CD4-positive, alpha-beta T cell treated with Interleukin-10 for 1 hour (primary cell): ENCODE measurements at regions not wholly inside any gene's neighbourhood (a gene's known extent, or its start where the extent isn't known, plus 50 kb on each side); places are given as distances from the start of the nearest gene placed in this dataset.

Experiments used
- DNase-seq: peaks from one replicate; pipeline ENCODE4 v3.0.0-alpha.2; 2020

DNA sequence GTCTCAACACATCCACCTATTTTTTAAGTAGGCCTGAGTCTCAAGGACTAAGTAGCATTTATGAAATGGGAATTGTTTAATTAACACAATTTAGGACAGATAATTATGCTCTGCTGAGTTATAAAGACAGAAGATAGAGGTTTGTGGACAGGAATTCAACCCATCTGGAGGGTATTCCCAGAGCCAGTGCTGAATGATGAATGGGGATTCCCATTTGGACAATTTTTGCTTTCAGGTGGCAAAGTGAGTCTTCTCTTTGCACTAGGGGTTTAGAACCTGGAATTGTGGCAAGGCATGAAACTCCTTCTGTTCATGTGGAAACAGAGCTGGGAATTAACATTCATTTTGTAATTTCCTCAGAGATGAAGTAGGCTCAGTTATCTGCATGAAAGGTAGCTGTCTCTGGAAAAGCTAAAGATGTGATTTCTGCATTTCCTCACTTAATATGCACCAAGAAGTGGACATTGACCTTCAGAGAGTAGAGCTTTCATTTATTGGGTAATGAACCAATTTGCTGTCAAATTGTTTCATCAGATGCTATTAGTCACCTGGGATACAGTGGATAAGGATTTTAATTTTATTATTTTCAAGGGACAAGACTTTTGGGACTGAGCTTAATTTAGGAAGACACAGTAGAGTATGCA is 212.1 kb upstream of the NRXN1 start:
- no peak for DNase-seq

DNA sequence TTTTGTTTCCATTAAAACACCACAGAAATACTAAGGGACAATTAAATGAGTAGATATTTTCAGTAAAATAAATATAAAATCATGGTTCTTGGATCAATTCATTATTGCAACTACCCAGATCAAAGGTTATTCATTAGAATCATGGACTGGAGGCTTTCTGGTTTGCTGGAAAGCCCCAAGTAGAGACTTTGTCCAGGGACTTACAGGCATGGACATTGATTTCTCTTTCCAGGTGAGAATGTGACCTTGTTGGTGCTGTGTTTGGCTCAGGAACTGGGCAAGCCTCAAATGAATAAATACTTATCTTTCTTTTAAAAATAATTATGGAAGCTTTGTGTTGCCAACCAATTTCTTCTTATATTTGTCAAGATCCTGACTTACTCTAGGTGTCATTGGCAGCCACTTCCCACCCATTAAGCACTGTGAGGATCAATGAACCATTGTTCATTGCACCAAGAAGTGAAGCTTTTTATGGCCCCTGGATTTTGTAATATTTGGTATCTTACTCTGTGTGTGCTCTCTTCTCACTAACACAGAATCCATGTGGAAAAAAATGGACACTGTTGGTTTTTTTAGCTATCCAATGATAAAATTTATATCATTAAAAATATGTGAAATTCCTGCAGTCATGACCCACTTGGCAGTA is 205.8 kb upstream of the NRXN1 start:
- DNase-seq = no peak

DNA sequence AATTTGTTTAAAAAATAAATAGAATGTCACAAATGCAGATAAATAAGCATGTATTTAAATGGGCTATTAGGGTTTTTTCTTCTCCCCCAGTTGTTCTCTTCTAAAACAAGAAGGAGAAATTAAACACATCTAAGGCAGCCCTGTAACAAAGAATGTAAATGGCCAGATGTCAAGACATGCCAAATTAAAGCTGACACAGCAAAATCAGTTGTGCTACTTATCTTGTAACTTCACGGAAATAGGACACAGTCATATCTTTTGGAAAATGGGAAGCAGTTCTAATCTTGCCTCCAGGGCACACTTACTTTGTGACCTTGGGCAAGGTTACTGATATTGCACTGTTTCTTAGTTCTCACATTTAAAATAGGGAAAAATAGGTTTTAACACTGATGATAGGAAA is 200.1 kb upstream of the NRXN1 start:
- no peak for DNase-seq

DNA sequence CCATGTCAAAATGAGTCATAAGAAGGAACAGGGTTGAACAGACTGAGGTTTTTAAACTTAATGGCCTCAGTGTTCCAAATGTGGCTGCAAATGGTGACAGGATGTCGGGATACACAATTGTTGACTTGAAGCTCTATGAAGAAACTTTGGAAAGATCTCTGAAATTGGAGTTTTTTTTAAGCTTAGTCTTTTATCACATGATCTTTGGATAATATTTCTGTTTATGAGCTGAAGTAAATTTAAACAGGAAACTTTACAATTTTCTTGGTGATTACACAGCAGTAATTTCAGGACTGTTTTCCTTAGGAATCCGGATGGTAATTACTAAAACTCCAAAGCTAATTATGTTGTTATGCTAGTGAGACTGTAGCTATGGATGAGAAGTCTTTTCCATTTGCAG is 199.1 kb upstream of the NRXN1 start:
- DNase-seq = no peak

DNA sequence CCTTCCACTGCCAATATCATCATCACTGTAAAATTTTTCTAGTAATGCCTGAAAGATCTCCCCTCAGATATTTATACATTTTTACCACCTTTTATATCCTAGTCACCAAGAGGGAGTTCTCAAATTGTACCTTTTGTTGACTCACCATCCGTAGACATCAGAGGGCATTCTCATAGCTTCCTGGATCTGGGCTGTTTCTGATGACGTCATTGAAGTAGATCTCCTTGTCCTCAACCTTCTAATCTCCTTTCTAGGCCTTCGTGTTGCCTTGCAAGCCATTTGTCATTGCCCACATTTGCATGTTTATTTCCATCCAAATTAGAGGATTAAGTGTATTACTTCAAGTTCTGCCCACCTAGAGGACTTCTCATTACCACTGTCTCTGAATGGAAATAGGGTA is 193.4 kb upstream of the NRXN1 start:
- DNase-seq = no peak

DNA sequence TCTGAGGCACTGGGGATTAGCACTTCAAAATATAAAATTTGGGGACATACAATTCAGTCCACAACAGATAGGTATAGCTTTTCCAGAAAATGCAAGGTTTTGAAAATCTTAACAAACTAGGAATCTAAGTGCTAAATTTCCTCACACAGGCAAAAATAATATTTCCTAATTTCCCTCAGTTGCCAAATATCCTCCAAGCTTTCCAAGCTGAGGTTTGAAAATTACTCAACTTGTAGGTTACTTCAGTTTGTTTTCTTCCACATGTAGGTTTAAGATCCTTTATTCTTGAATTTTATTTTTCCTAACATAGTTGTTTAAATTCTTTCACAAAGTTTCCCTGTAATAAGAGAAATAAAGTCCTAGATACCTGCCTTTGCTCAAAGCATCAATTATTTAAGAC is 192.9 kb upstream of the NRXN1 start:
- no peak for DNase-seq

DNA sequence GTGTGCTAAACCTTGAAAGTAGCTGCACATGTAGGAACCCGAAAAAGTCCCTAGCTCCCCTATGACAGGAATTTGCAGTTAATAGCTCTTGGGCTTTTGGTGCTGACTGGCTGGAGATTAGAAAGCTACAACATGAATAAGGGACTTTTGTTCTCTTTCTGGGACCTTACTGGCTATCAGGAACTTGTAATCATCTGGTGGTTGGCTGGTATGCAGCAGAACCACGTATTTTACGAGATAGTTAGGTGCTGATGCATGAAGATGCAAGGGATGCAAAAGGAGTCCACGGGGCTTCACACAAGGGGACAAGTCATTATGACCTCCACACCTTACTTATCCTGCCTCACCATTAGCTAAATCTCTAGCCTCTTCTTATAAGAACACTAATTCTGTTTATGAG is 190.2 kb upstream of the NRXN1 start:
- DNase-seq = no peak

DNA sequence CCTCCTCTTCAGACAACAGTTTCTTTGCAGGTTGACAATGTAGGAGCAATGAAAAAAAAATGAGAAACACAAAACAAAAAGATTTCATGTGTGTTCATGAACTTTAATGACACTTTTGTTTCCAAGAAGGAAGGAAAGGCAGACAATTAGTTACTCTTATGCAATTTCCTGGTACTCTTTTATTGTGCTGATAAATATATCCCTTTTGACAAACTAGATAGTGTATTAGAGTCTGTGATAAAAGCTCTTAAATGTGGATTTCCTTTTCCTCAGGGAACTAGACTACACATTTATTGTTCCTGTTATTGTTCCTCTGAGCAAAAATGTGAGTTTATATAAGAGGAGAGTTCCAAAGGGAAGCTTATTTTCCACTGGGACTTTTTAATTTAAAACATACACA is 188.7 kb upstream of the NRXN1 start:
- DNase-seq = no peak

DNA sequence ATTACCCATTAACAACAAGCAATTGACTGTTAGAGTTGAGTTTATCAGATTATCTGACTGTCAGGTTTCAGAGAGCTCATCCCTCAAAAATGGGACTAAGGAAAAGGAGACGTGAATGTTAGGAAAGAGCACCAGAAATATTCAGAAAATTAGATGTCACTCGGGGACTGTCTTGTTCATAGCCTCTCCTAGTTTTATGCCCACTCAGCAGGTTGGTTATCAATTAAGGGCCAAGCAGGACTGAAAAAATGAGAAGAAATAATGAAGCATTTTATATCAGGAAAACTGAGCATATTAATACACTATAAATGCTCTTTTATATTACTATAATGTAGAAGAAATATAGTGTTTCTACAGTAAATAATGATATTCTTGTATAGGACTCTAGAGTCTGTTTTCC is 188.1 kb upstream of the NRXN1 start:
- no peak for DNase-seq

DNA sequence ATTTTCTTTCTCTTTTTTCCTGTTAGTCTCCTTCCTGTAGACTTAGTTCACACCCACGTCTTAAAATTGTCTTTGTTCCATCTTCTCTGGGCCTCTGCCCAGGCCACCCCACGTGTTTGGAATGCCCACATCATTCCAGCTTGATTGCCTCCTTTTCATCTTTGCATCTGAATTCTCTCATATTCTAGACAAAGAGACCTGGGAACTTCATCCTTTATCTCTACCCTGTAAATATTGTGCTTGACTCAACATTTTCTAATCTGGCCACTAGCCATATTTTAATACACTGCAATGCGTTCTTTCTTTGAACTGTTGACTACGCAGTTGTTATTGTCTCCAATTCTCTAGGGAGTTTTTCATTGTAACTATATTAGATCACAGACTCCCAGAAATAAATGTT is 187.5 kb upstream of the NRXN1 start:
- no peak for DNase-seq

DNA sequence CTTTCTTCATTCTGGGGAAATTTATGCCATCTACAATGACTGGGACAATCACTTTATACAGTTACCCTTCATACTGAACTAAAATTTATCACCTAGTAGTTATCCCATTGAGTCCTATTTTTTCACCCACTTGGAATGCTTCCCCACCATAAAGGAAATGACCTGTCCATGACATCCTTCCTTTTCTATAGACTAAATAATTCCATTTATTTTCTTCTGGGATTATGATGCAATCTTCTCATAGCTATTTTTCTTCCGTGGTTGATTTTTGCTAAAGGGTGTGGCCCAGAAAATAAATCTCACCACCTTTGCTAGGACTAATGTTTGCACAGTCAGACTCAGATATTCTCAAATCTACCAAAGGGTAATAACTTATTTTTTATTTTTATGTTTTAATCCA is 186.1 kb upstream of the NRXN1 start:
- no peak for DNase-seq

DNA sequence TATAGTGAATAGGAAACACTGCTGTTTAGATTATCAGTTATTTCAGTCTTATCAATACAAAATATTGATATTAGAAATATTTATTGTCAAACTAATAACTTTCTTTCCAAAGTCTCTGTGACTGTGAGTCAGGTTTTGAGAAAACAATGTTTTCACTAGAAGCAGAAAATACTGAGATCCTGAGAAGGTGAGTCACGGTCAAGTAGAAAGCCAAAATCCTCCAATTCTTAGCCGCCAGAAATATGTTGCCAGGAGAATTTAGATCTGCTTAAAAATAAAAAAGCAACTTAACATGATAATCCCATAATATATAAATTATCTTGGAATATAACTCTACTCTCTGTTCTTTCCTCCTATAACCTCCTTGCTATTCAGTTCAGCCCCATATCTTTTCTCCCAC is 181.9 kb upstream of the NRXN1 start:
- no peak for DNase-seq

DNA sequence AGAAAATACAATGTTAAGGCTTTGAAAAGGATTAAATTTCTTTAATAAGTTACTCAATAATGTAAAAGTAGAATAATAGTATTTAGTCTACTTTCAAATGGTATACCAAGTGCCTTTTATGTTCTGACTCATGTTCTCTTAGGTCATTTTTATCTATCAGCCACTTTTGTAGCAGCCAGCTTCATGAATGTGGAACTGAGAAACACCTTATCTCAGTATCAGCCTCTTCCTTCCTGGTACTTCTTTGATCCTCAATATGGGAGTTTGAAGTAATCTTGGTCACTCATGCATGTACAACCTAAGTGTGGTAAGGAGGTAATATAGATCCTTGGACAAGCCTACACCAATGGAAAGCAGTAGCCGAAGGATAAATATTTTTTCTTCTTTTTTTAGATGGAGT is 180.4 kb upstream of the NRXN1 start:
- DNase-seq = no peak

DNA sequence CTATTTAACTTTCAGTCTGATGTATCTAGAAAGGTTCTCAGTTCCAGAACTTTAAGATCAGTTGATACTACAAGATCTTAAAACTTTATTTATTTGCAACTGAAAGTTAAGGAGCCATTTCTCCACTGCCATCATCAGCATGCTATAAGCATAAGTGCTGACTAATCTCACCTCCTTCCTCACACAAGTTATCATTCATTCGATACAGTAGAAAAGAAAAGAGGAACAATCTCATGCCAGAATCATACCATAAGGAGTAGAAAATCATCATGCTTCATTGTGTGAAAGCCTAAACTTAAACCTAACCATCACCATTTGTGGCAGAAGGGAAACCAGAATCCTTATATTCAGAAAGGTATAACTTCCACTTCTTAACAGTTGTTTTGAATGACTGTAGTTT is 176.6 kb upstream of the NRXN1 start:
- DNase-seq = no peak

DNA sequence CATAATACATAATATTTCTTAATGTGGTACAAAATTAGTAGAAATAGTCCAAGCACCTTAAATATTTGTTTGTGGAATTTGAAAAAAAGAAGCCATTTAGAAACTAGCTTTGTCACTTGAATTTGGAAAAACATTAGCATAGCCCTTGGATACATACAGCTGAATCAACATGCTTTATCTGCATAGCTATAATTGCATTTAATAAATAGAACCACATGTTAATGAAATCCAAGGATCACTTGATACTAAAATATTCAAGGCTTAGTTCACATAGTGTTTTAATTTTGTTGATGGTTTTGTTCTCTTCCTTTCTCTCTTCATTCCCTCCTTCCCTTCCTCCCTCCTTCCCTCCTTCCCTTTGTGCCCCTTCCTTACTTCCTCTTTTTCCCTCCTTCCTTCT is 169.4 kb upstream of the NRXN1 start:
- DNase-seq = no peak

DNA sequence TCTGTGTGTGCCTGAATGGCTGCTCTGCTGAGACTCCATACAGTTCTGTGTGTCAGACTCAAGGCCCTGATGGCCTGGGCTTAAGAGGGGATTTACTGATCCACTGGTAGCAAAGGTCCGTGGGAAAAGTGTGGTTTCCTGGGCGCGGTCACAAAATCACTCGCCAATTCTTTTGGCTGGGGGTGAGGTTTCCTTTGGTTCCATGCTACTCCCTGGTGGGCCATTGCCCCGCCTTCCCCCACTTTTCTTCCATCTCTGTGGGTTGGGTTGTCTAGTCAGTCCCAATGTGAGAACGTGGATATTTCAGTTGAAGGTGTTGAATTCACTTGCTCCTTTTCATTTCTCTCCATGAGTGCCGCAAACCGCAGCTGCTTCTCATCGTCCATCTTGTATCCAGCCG is 162.7 kb upstream of the NRXN1 start:
- no peak for DNase-seq

DNA sequence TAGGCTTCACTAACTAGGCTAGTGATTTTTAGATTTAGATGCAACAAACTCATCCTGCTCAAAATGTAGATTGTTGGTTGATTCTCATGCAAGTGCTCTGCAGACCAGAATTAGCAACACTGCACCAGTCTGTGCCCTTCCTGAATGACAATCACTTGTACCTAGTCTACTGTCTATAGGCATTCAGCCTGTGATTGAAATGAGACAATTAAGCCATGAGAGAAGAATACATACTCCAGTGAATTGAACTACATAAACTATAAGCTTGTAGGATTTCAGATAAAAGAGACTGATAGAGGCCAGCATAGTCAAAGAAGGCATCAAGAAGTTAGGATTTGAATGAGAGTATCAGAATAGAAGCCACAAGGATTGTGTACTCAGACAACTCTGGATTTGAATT is 138.3 kb upstream of the NRXN1 start:
- DNase-seq = no peak

DNA sequence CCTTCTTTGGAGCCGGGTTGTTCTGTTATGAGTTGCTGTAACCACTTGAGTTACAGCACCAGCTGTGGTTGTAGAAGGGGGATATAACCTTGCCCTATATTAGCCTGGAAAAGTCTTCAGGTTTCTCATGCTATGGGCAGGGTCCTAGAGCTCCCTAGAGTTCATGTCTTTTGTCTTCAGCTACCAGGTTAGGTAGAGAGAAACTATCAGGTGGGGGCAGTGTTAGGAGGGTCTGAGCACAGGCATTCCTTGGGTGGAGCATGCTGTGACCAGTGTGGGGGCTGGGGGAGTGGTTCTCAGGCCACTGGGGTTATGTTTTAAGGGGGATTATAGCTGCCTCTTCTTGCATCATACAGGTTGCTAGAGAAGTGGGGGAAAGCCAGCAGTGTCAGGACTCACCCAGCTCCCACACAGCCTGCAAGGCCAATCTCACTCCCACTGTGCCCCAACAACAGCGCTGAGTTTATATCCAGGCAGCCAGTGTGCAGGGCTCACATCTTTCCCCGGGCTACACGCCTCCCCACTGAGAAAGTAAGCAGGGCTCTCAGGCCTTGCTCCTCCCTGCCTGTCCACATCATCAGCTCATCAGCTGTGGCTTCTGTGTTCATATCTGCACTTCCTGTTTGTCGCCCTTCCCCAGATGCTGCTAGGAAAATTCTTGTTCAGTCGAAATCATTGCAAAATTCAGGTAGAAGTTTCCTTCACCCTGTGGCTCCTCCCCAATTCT is 133.8 kb upstream of the NRXN1 start:
- DNase-seq = no peak

DNA sequence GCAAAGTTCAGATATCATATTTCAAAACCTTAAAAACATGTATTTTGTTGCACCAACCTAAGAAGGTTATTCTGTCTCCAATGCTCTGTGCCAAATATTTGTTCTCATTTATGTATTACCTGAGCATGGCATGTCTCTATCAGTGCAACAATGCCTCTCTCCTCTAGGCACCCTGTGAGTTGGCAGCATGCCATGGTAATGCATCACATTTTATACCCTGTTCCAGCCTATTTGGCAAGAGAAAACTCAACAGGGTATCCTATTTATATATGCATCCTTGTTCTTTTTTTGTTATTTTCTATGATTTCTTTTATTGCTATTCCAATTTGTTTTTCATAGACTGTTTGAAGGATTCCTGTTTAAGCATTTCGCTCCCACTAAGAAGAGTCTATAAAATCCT is 126.3 kb upstream of the NRXN1 start:
- no peak for DNase-seq

DNA sequence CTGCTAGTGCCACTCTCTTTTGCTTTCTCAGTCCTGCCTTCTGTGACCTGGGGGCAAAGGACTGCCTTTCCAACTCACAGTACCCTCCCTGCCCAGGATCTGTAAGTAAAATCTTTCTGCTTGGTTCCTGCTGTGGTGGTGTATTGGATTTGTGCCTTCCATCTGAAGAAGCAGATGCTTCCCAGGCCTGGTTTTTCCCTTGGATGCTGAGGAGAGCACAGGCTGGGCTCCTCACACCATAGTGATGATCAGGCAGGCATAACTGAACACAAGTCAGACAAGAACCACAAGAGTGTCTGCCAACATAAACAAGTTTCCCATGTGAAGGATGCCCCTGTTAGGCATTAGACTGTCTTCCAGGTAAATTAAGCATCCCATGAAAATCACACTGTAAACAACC is 121.3 kb upstream of the NRXN1 start:
- no peak for DNase-seq

DNA sequence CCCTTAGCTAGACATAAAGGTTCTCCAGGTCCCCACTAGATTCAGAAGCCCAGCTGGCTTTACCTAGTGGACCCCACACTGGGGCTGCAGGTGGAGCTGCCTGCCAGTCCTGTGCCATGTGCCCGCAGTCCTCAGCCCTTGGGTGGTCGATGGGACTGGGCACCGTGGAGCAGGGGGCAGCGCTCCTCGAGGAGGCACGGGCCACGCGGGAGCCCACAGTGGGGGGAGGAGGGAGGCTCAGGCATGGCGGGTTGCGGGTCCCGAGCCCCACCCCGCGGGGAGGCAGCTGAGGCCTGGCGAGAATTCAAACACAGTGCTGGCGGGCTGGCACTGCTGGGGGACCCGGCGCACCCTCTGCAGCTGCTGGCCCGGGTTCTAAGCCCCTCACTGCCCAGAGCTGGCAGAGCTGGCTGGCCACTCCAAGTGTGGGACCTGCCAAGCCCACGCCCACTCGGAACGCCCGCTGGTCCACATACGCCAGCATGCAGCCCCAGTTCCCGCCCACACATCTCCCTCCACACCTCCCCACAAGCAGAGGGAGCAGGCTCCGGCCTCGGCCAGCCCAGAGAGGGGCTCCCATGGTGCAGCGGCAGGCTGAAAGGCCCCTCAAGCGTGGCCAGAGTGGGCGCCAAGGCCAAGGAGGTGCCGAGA is 119.7 kb upstream of the NRXN1 start:
- no peak for DNase-seq

DNA sequence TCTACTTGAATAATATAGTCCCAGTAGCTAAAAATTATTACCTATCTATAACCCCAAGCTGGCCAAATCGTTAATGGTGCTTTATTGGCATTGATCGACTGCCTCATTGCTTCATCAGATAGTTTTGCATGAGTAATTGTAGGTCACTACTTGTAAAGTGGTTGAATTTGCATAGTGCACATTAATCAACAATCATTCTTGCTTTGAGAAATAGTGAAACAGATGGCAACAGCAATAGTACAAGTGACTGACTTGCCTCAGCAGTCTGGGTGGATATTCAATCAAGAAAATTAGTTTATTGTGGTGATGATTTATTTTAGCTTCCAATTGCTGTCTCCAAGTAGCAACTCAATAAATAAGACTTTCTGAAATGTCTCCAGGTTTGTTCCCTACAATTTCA is 117.8 kb upstream of the NRXN1 start:
- DNase-seq = no peak

DNA sequence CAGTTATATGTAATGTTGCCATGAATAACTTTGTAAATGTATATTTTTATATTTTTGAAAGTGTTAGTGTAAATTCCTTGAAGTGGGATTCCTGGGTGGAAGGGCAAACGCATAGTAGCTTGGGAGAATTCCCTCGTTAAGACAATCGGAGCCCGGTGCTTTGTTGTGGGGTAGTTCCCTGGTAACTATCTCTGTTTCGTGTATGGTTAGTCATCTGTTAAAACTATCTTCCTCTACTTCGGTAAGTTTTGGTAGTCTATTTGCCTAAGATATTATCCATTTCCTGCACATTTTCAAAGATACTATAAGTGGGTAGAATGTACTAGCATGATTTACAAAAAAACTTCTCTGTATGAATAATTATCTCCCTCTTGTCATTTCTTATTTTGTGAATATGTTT is 113.8 kb upstream of the NRXN1 start:
- no peak for DNase-seq

DNA sequence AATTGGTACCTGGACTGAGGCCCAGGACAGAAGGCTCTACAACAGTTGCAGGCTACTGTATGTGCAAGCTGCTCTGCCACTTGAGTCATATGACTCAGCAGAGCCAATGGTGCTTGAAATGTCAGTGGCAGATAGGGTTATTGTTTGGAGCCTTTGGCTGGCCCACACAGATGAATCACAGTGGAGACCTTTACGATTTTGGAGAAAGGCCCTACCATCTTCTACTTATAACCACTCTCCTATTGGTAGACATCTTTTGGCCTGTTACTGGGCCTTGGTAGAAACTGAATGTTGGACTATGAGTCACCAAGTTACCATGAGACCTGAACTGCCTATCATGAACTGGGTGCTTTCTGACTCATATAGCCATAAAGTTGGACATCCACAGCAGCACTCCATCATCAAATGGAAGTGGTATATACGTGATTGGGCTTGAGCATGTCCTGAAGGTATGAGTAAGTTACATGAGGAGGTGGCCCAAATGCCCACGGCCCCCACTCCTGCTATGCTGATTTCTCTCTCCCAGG is 88.9 kb upstream of the NRXN1 start:
- no peak for DNase-seq
